MCF 10A (cell line): ENCODE measurements at regions not wholly inside any gene's neighbourhood (a gene's known extent, or its start where the extent isn't known, plus 50 kb on each side); places are given as distances from the start of the nearest gene placed in this dataset.

Experiments used
- BruUV-seq: library from RNA; stranded (reverse); fragments of 400-500 nt; replicated peaks from 2 replicates; lab custom pipeline; 2021; lab: Mats Ljungman, UMichigan
- CTCF ChIA-PET: fragments of 300-600 bp; sonication (Branson Sonifier 250); formaldehyde crosslinking; extraction: SDS; loops from one replicate; lab custom pipeline; 2021; ENCODE audit warnings: antibody characterized with exemption, inconsistent platforms; lab: Yijun Ruan, JAX
- POLR2A ChIA-PET: fragments of 300-600, 350-650 bp; sonication (Branson Sonifier 250); formaldehyde crosslinking; extraction: SDS; loops from one replicate; lab custom pipeline; 2020; ENCODE audit warnings: antibody characterized with exemption, inconsistent platforms; lab: Yijun Ruan, JAX
- DNase-seq: peaks from one replicate; pipeline ENCODE4 v3.0.0-alpha.2; 2018; ENCODE audit not compliant: unreplicated experiment
- H3K27ac Mint-ChIP-seq: one replicate; pipeline ENCODE4 v1.8.0; 2022; ENCODE audit warnings: mild to moderate bottlenecking, low read depth, mixed read lengths; ENCODE audit not compliant: unreplicated experiment
- H3K27me3 Mint-ChIP-seq: one replicate; pipeline ENCODE4 v1.8.0; 2022; ENCODE audit warnings: mixed read lengths; ENCODE audit not compliant: insufficient read depth, unreplicated experiment
- H3K36me3 Mint-ChIP-seq: one replicate; pipeline ENCODE4 v1.8.0; 2022; ENCODE audit warnings: mild to moderate bottlenecking, moderate library complexity, mixed read lengths; ENCODE audit not compliant: insufficient read depth, unreplicated experiment
- H3K4me1 Mint-ChIP-seq: one replicate; pipeline ENCODE4 v1.8.0; 2022; ENCODE audit warnings: mixed read lengths; ENCODE audit not compliant: insufficient read depth, unreplicated experiment
- H3K4me3 Mint-ChIP-seq: one replicate; pipeline ENCODE4 v1.8.0; 2022; ENCODE audit warnings: mild to moderate bottlenecking, moderate library complexity, mixed read lengths; ENCODE audit not compliant: unreplicated experiment
- H3K9me3 Mint-ChIP-seq: one replicate; pipeline ENCODE4 v1.8.0; 2022; ENCODE audit warnings: mixed read lengths; ENCODE audit not compliant: unreplicated experiment
- intact Hi-C: fragments of 100-400 bp; cut with micrococcal nuclease; formaldehyde crosslinking; loops from 2 replicates; pipeline ENCODE4 v1.14.1; 2022
- TF ChIP-seq, protein P1 (sequence below): fragments of 200-600 bp; IDR thresholded peaks from one replicate; pipeline ENCODE4 v1.8.0; 2022; ENCODE audit warnings: antibody characterized with exemption, mild to moderate bottlenecking; ENCODE audit not compliant: unreplicated experiment

GRCh38 chr4:124386648-124387047 lies 325.9 kb downstream of the ANKRD50 start:
- no TSS peak for BruUV-seq
- no peak overlapping the region for H3K27ac Mint-ChIP-seq
- H3K9me3 Mint-ChIP-seq = no peaks in the 10 kb centered on the region
- no peaks in the 10 kb centered on the region for H3K4me1 Mint-ChIP-seq
- no peak overlapping the region for H3K4me3 Mint-ChIP-seq
- TF ChIP-seq, protein P1, sequence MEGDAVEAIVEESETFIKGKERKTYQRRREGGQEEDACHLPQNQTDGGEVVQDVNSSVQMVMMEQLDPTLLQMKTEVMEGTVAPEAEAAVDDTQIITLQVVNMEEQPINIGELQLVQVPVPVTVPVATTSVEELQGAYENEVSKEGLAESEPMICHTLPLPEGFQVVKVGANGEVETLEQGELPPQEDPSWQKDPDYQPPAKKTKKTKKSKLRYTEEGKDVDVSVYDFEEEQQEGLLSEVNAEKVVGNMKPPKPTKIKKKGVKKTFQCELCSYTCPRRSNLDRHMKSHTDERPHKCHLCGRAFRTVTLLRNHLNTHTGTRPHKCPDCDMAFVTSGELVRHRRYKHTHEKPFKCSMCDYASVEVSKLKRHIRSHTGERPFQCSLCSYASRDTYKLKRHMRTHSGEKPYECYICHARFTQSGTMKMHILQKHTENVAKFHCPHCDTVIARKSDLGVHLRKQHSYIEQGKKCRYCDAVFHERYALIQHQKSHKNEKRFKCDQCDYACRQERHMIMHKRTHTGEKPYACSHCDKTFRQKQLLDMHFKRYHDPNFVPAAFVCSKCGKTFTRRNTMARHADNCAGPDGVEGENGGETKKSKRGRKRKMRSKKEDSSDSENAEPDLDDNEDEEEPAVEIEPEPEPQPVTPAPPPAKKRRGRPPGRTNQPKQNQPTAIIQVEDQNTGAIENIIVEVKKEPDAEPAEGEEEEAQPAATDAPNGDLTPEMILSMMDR = no peak
- H3K27me3 Mint-ChIP-seq = no peaks in the 10 kb centered on the region
- no peak for DNase-seq
- CTCF ChIA-PET = no interaction called here
- intact Hi-C loops = no loop called here
- H3K36me3 Mint-ChIP-seq = no peaks in the 10 kb centered on the region
- POLR2A ChIA-PET = no interaction called here

DNA sequence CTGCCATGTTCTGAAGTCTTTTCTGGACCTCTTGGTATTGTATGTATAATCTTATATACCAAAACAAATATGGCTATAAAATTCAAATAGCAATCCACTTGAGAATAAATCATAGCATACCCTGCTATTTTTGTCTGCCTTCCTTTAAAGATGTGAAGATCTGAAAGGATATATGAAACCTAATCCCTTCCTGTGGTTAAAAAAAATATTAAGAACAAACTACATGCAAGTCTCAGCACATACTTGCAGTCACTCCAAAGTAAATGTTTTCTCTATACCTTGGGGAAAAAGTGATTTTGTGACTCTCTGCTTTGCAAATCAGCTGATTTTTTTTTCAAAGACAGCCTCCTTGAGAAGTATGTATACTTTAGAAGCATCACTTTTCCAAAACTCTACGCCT lies 322.9 kb downstream of the ANKRD50 start:
- ChIA-PET POLR2A (no interaction called here), CTCF (no interaction called here)
- no TSS peak for BruUV-seq
- Mint-ChIP-seq H3K27ac (no peak overlapping the region), H3K9me3 (peaks cover 5% of the 10 kb centered on the region), H3K4me3 (no peak overlapping the region), H3K4me1 (no peaks in the 10 kb centered on the region), H3K27me3 (no peaks in the 10 kb centered on the region), H3K36me3 (no peaks in the 10 kb centered on the region)
- intact Hi-C loops = no loop called here
- TF ChIP-seq, protein P1 = no peak
- no peak for DNase-seq

DNA sequence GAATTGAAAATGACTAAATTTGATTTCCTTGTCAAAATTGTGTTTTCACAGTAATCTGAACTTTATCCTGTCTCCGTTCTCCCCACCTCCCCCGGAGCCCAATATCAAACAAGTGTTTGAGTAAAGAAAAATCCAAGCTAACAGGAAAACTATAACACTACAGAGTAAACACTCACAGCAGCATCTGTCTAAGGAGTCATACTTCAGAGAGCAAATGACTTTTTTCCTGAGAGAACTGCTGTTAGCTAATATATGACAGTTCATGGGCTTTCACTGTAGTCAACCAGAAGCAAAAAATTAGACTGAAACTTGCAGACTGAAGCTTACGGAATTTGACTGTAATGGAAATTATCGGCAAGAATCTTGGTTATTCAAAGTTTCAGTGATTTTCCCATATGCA lies 321.7 kb downstream of the ANKRD50 start:
- Mint-ChIP-seq H3K27ac (no peak overlapping the region), H3K4me1 (no peaks in the 10 kb centered on the region), H3K4me3 (no peak overlapping the region), H3K36me3 (no peaks in the 10 kb centered on the region), H3K27me3 (no peaks in the 10 kb centered on the region), H3K9me3 (peaks cover 7% of the 10 kb centered on the region)
- intact Hi-C loops = no loop called here
- POLR2A ChIA-PET = interaction anchor here (0.5 to 0.8 kb wide), 3 partner anchors 15 to 141 kb away, joined by 3 read pairs; no protein-coding TSS in a partner anchor
- BruUV-seq = no TSS peak
- CTCF ChIA-PET = no interaction called here
- no peak for DNase-seq
- TF ChIP-seq, protein P1 = no peak

DNA sequence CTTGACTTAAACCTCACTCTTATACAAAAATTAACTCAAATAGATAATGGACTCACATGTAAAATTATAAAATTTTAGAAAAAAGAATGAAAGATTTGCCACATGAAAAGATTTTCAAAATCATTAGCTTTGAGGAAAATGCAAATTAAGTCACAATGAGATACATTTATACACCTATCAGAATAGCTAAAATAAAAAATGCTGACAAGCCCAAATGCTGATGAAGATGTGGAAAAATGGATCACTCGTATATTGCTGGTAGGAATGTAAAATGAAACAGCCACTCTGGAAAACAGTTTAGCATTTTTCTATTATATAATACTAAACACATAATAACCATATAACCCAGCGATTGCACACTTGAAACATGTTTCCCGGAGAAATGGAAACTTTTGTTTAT lies 316.2 kb downstream of the ANKRD50 start:
- no peaks in the 10 kb centered on the region for H3K36me3 Mint-ChIP-seq
- H3K4me3 Mint-ChIP-seq = no peak overlapping the region
- intact Hi-C loops = no loop called here
- TF ChIP-seq, protein P1 = no peak
- CTCF ChIA-PET = interaction anchor here (0.6 to 0.7 kb wide), 2 partner anchors 44 to 683 kb away, joined by 3 read pairs; no protein-coding TSS in a partner anchor
- no peaks in the 10 kb centered on the region for H3K27me3 Mint-ChIP-seq
- peaks cover 7% of the 10 kb centered on the region for H3K9me3 Mint-ChIP-seq
- H3K4me1 Mint-ChIP-seq = no peaks in the 10 kb centered on the region
- POLR2A ChIA-PET = no interaction called here
- no peak overlapping the region for H3K27ac Mint-ChIP-seq
- no TSS peak for BruUV-seq
- no peak for DNase-seq
